ENCODE measurements at regions not wholly inside any gene's neighbourhood (a gene's known extent, or its start where the extent isn't known, plus 50 kb on each side); places are given as distances from the start of the nearest gene placed in this dataset.
"Not testable (repeated sequence)": the region's sequence is repeated elsewhere in the genome, so short reads cannot be mapped to it uniquely, and the experiment has no call there.

DNA sequence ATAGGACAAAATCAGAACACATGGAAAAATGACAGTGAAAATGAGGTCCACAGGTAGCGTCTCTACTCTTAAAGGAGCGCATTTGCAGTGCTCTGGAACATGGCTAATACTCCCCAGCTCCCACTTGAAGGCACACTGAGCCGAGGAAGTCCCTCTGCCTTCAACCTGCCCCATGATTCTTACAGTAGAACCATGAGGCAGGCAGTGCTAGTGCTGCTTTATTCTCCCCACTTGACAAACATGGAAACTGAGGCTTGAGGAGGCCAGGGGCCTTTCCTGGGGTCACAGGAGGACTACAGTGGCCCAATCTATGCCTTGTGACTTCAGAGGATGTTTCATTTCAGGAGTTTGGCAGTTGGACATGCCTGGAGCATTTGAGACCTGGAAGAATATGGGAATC lies 244.1 kb upstream of the MAF start:
- DNase-seq: no peak

DNA sequence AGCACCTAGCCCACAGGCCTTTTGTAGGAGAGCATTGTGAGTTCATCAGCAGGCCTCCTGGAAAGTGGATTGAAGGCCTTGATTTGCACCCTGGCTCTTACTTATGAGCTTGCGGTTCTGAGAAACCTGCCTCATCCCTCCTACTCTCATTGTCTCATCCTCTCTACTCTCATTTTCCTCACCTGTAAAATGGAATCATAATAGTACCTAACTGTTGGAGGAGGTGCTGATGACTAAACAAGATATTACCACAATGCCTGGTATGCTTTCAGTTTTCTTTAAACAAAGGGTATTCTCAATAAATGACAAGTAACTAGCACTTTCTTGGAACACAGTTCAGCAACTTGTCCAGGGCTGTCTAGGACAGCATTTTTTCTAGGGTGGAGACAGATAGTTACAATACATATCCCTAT lies 243.1 kb upstream of the MAF start:
- no peak for DNase-seq

DNA sequence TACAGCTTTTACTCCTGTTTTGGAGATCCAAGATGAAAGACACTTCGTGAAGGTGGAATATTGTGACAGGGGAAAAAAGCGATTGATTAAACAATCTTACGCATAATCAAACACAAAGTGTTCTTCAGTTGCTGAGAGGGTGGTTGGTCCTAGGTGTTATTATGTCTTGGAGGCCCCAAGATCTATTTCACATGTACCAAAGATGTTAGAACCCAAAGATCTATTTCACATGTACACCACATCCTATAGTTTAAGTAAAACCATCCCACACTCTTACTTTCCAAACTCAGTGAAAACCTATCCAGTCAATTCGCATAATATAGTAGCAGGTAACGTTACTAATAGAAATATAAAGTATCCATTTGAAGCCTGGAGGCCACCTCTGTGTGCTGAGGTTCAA lies 242.6 kb upstream of the MAF start:
- DNase-seq: no peak

DNA sequence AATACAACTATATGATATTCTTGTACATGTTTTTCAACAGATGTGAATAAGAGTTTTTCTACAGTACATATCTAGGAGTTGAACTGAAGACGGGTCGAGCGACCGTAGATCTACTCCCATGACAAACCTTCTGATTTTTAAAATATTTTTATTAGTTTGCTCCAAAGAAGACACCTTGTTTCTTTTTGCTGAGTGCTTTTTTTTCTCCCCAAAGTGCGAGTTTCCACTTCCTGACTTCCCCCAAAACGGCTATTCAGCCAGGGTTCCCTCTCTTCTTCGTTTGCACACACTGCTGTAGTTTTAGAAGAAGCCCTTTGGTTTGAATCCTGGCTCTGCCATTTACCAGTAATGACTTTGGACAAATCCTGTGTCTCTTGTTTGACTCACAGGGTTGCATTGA lies 241.7 kb upstream of the MAF start:
- no peak for DNase-seq

DNA sequence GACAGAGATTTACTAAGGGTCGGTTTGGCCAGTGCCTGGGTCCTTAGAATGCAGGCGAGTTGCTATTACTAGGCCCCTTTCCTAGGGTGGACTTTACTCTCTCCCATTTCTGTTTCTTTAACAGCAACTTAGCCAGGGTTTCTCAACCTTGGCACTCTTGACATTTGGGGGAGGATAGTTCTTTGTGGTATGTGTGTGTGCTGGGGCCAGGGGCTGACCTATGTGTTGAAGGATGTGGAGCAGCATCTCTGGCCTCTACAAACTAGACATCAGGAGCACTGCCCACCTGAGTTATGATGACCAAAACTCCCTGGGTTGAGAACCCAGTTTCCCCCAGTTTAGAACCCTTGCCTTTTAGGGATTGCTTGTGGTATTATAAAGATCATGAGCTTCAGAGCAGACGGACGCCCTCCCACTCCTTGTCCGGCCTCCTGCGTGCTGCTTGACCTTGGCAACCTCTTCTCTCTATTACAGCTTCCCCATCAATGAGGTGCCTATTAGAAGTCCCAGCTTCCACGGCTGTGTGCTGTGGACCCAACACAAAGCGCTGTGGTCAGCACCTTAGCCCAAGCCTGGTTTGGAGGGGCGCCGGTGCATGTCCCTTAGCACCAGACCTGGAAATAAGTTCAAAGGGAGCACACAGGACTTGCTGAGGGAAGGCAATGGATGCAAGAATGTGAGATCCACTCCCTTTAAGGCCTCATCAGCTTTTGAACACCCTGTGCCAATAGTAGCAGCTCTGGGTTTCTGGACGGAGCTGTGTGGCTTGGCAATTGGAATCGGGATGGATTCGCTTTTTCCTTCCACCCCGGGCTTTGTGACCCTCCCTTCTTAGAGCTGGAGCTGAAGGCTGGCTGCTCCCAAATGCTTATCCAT lies 239.2 kb upstream of the MAF start:
- DNase-seq: no peak

DNA sequence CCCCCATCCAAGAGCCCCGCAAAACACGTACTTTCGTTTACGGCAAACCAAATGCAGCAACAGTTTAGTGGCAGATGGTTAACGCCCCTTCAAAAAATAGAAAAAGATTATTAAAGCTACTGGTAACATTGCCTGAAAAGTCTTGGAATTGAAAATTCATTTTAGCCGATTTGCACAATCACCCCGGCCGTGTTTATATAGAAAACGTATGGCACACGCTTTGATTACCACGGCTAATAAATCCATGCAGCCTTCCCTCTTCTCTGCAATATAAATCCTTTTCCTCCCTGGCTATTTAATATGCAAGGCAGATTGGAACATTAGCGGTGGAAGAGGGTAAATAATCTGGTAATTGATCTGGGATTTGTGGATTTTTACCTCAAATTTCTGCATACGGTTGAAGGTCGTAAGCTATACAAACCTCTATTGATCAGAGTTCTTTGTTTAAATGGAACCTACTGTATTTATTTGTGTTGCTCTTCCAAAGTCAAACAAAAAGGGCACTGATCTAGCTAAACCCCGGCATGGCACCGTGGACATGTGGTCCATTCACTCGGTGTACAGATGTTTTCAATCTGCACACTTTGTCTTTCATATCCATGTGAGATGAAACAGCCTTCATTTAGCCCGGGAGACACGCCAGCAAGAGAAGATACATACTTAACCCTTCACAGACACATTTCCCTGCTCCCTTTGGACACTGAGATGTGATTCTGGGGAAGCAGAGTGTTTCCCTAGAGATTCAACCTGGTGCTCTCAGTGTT lies 238.1 kb upstream of the MAF start:
- no peak for DNase-seq

DNA sequence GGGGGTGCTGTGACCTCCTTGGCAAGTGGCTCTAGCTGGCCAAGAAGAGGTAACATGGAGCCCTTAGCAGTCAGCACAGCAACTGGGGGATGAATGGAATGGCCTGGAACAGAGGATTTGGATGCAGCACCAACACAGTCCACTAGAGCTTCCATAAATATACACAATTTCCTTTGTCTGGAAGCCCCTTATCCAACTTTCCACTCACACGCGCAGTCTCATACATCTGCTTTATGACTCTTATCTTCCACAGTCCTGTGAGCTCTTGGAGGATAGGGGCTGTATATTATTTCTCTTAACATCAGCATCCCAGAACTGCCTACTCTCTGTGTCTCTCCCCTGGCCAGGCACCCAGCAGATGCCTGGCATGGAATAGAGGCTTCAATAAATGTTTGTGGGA lies 235.6 kb upstream of the MAF start:
- DNase-seq: no peak

DNA sequence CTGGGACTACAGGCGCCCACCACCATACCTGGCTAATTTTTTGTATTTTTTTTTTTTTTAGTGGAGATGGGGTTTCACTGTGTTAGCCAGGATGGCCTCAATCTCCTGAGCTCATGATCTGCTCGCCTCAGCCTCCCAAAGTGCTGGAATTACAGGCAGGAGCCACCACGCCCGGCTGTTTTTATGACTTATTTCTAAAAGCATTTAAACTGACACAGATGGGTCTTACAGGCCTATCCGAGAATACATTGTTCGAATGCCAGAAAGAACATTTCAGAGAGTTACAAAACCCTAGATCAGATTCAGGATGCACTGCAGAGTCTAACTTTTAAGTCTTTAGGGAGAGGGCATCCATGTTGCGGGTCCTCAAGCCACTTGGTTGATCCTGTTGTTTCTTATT lies 234.7 kb upstream of the MAF start:
- no peak for DNase-seq

DNA sequence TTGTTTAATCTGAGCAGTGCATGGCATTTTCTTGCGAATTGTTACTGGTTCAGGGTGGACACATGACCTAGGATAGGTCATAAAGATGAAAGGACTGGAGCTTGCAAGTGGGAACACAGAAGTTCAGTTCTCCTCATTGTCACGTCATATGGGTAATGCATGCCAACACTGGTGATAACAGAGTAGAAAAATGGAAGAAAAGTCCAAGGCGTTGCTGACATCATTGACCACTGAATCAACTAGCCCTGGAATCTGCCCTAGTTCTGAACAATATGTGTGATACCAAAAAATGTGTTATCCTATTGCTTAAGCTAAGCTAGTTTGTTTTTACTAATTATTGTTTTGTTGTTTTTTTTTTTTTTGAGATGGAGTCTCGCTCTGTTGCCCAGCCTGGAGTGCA lies 234.2 kb upstream of the MAF start:
- DNase-seq: no peak

DNA sequence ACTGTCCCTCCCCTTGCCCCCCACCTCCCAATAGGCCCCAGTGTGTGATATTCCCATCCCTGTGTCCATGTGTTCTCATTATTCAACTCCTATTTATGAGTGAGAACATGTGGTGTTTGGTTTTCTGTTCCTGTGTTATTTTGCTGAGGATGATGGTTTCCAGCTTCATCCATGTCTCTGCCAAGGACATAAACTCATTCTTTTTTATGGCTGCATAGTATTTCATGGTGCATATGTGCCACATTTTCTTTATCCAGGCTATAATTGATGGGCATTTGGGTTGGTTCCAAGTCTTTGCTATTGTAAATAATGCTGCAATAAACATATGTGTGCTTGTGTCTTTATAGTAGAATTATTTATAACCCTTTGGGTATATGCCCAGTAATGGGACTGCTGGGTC lies 233.5 kb upstream of the MAF start:
- not testable (repeated sequence) for DNase-seq

DNA sequence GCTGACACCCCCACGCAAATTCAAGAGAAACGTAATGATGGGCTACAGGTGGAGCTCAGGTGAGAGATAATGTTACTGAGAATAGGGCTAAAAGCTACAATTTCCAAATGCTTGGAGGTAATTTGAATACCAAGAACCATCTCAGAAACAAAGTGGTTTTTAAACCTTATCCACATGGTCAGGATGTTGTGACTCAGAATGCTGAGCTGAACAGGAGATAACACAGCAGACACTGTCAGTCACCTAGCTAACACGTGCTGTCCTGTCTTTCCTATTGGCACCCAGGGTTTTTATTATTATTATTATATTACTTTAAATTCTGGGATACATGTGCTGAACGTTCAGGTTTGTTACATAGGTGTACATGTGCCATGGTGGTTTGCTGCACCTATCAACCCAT lies 233.0 kb upstream of the MAF start:
- DNase-seq: no peak

DNA sequence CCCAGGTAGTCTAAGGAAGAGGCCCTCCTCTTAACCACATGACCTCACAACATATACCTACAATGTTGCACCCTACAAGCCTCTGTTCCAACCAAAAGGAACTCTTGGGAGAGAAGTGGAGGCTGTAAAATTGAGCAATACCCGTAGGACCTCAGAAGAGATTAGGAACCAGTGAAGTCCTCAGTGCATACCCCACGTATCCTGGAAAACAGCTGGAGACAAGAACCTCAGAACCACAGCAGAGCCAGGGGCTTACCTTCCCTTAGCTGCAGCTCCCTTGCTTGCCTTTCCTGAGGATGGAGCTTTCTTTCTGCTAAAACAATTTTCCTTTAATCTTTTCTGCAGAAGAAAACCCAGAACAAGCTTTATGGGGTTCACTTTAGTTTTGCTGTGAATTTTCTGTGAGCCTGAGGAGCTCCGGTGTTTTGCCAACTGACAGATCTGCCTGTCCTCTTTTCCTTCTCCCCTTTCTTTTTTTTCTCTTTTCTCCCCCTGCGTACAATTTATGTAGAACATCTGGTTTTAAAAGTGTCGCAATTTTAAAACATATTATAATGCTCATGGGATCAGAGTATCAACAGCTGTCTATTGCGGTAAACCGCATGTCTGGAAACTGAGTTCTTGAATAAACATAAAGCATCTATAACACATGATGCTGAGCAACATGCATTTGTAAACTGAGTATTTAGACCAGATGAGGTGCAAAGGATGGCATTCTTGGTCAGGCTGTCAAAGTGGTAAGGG lies 226.4 kb upstream of the MAF start:
- DNase-seq: no peak

DNA sequence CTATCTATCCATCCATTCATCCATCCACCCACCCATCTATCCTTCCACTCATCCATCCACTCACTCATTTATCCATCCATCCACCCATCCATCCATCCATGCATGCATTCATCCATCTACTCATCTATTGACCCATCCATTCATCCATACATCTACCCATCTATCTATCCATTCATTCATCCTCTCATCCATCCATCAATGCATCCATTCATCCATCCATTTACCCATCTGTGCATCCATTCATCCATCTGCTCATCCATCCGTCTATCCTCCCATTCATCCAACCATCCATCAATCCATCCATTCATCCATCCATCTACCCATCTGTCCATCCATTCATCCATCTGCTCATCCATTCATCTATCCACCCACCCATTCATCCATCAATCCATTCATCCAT lies 224.5 kb upstream of the MAF start:
- no peak for DNase-seq

DNA sequence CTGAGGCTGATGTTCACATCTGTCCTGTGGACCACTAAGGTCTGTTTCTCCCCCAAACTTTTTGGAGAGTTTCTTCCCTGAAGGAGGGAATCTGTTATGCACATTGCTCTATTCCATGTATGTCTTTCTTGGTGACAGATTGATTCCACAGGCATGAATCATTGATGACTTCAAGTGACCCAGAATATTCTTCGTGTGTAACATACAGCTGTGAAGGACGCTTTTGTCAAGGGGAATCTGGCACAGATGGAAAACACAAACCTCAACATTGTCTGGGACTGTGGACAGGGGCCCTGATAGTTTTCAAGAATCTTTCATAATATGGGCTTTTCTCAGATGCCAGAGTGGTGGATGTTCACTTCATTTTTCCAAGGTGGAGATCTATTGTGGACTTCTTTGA lies 223.1 kb upstream of the MAF start:
- DNase-seq: no peak

DNA sequence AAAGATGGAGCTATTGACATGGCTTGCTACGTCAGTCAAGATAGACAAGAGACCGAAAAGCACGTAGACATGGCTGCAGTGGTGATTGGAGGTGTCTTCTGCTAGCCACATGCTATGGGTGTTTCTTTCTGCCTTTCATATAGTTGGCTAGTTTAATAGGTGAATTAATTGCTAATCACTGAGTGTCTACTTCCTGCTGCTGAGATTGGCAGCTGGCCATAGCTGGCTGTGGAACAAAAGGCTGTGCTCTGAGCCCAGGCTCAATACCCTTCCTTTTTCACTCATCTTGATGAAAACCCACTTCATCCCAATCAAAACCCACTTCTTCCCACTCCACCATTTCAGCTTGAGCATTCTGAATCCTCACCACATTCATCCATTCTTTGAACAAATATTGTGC lies 221.4 kb upstream of the MAF start:
- no peak for DNase-seq

DNA sequence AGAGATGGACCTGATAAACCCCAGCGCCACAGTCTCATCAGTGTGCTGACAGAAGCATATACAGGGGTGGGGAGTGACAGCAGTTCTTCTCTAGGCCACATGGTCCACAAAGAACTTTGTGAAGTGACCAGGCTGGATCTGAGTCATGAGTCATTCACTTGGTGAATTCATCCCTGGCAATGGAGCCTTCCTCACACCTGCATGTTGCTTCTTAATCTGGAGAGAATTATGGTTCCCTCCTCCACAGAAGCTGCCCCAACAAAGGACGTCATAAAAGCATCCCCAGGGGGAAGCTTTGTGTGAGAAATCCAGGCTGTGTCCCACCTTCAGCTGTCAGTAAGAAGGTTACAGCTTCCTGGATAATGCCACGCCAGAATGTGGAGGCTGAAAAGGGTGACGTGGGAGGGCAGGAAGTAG lies 215.6 kb upstream of the MAF start:
- no peak for DNase-seq

DNA sequence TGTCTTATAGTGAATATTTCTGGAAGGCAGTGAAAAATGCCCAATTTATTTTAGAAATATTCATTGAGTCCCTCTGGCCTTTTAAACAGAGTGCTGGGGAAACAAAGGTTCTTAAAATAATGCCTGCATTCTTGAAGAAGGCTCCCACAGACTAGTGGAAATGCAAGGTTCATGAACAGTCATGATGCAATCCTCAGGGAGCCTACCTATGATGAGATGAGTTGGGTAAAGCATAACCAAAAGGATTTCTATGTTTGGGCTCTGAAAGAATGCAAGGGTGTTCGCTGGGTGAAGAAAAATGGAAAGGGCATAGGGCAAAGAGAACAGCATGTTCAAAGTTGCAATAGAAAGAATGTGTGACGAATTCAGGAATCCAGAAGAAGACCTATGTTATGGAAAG lies 214.5 kb upstream of the MAF start:
- DNase-seq: no peak

DNA sequence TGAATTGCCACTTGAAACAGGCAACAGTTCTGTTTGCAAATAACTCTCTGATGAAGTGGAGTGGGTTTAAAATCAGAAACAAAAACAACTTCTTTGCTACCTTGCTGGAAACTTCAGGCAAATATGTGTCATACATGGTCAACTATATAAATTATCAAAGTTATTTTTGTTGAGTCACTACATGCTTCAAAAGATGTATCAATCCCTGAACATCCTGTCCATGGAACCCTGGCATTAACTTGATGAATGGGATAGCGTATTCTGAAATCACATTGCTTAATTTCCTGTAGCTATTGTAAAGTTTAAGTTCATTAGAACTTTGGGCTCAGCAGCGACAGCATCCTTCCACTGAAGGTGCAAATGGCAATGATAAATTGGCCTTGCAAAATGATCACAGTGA lies 213.6 kb upstream of the MAF start:
- no peak for DNase-seq

DNA sequence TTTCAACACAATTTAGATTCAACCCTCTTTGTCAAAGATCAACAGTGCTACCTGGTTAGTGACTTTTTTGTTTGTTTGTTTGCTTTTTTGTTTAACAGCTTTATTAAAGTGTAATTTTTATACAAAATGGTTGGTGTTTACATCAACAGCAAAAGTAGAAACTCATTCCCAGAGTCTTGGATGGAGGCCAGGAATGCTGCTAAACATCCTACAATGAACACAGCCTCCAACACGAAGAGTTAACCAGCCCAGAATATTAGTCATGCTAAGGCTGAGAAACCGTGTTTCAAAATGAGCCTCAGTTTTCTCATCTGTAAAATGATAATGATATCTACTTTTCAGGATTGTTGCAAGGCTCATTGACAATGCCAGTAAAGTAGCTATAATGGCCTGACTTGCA lies 211.0 kb upstream of the MAF start:
- no peak for DNase-seq

DNA sequence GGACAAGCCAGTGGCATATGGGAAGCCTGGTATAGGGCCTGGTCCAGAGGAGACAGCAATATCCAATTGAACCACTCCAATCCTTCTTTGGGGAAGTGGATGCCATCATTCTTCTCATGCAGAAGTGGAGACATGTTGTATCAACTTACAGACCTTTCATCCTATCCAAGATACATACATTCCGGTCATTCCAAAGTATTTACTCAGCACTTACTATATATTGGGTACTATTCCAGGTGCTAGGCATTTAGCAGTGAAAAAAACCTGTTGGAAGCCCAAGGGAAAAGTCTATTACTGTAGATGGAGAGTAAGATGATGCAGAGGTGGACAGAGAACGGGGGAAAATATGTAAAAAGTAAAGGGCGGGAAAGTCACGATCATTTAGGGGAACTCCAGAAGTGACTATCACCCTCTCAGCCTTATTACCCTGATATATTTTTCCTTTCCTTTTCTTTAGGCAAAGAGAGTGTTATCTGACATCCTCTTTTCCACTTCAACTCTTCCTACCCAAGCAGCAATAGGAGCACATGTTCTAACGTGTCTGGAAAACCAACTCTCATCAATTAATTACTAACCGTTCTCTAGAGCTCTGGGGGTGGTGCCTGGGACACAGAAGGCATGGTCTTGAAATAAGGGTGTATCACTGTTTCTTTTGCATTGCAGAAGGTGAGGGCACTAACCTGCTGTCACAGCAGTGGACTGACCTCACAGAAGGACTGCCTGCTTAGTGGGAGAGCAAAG lies 210.1 kb upstream of the MAF start:
- DNase-seq: no peak

DNA sequence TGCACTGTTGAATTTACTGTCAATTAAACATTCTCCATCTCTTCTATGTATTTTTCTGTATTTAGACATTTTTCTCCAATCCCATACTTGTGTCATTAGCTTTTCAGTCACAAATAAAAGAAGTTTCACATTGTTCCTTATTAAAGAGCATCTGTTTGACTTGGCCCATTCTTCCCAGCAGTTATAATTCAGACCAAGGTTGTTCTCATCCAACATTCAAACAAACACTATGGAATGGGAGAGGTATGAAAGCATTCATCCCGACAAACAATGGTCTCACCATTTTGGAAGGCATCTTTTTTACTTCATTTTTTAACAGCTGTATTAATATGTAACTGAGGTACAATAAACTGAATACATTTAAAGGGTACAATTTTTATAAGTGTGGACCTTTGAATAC lies 208.8 kb upstream of the MAF start:
- DNase-seq: no peak

DNA sequence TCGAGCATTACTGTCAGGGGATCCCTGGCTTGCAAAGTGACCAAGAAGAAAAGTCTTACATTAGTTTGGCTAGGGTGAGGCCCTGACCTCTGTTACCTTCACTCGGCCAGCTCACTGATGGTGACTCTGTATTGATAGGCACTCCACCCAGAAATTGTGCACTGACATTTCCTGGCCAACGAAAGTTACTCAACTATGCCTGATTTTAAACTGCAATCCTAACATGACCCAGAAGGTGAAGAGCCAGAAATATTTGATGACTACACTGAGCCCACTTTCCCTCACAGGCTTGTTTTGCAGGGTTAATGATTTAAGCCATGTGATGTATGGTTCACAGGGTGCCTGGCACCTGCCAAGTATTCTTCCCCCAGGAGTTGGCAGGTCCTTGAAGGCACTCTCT lies 208.2 kb upstream of the MAF start:
- DNase-seq: no peak

DNA sequence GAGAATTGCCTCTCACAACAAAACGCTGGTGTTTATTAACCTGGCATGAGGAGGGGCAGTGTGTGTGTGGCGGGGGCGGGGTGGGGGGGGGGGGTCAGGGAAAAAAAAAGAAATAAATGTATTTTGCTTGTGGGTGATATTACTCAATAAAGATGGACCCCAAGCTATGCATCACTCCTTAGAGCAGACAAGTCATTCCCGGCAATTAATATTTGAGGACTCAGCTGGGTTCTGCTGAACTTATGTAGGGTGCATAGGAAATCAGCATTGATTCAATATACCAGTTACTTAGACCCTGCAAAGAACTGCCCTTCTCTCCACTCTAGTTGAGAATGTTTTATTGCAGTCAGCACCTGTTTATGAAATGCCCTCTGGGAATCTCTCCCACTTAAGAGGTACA lies 206.2 kb upstream of the MAF start:
- DNase-seq: no peak
